Prostate gland (tissue), 2 donors: ENCODE measurements at regions not wholly inside any gene's neighbourhood (a gene's known extent, or its start where the extent isn't known, plus 50 kb on each side); places are given as distances from the start of the nearest gene placed in this dataset.

Experiments
- DNase-seq: peaks from one replicate; pipeline ENCODE4 v3.0.0-alpha.2; 2019; ENCODE audit warnings: low spot score
- H3K27ac ChIP-seq, 2 donors: fragments of 200-600 bp; sonication (generic); 2 replicates each; pipeline ENCODE4 v1.5.1; 2017 to 2019
- H3K27me3 ChIP-seq: fragments of 200-600 bp; sonication (generic); replicated peaks from 2 replicates; pipeline ENCODE4 v1.5.1; 2019; ENCODE audit not compliant: insufficient read depth
- H3K36me3 ChIP-seq, 2 donors: fragments of 200-600 bp; sonication (generic); 1 replicate in 1 of 2; 2 replicates in 1 of 2; pipeline versions ENCODE4 v1.5.1 to v1.8.1; 2017 to 2019
- H3K4me1 ChIP-seq: fragments of 200-600 bp; sonication (generic); replicated peaks from 2 replicates; pipeline ENCODE4 v1.5.1; 2019
- H3K4me3 ChIP-seq, 2 donors: fragments of 200-600 bp; sonication (generic); 2 replicates each; pipeline ENCODE4 v1.5.1; 2017 to 2019
- H3K9me3 ChIP-seq: fragments of 200-600 bp; sonication (generic); 2 replicates; pipeline ENCODE4 v1.5.1; 2017
- CTCF ChIP-seq, 4 experiments: fragments of 200-600 bp in 2 of 4; fragments of 450-650 bp in 2 of 4; sonication (generic) in 2 of 4; IDR thresholded peaks; 1 replicate in 3 of 4; 2 replicates in 1 of 4; pipeline ENCODE4 v1.5.1; 2016 to 2019; ENCODE audit warnings: antibody characterized with exemption in 4 of 4, mild to moderate bottlenecking in 2 of 4, moderate library complexity in 2 of 4
- POLR2A ChIP-seq: fragments of 450-650 bp; IDR thresholded peaks from one replicate; pipeline ENCODE4 v1.6.1; 2016; ENCODE audit warnings: antibody characterized with exemption, mild to moderate bottlenecking
- POLR2AphosphoS5 ChIP-seq: sonication (generic); formaldehyde crosslinking; IDR thresholded peaks from one replicate; pipeline ENCODE4 v1.6.1; 2017; ENCODE audit warnings: antibody characterized with exemption
- WGBS: methylation state at CpG from one replicate; pipeline ENCODE4 v1.1.5; 2018; 5-methylcytosine and 5-hydroxymethylcytosine counted together
- intact Hi-C: fragments of 100-400 bp; cut with DNase I; formaldehyde crosslinking; loops from one replicate; pipeline ENCODE4 v1.14.2; 2022

- DNase-seq = no peak
- H3K36me3 ChIP-seq = no peaks in the 10 kb centered on the region
- H3K9me3 ChIP-seq = no peaks in the 10 kb centered on the region
- WGBS = 83% methylated on average over 3 of the region's 3 CpGs
- no peak overlapping the region for H3K4me3 ChIP-seq
- H3K27me3 ChIP-seq = no peaks in the 10 kb centered on the region
- H3K4me1 ChIP-seq = no peaks in the 10 kb centered on the region
- H3K27ac ChIP-seq = no peak overlapping the region
- TF ChIP-seq CTCF (IDR thresholded peaks at IDR 0.05) (no peak), POLR2AphosphoS5 (no peak), POLR2A (no peak)
- intact Hi-C loops = no loop called here
Observed at GRCh38 chr13:103859952-103860351, 793.7 kb upstream of the SLC10A2 start.

DNA sequence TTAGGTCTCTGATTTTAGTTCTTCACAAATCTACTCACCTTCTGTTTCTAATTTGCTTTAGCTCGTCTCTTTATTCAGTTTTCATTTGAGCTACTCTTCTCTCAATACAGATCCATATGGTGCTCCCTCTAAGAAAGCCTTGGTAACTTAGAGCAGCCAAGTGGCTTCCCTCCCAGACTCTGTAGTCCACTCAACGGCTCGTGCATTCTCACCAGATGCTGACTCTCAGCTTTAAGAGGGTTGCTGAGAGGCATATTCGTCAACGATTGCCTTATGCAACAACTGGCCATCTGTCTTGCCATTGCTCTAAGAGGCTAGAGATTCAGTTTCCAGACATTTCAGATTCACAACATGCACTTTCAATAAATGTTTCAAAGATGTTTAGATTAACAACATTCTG is 785.8 kb upstream of the SLC10A2 start:
- no peak for DNase-seq
- Histone ChIP-seq H3K4me1 (no peaks in the 10 kb centered on the region), H3K4me3 (no peak overlapping the region), H3K36me3 (no peaks in the 10 kb centered on the region), H3K27me3 (no peaks in the 10 kb centered on the region), H3K9me3 (no peaks in the 10 kb centered on the region), H3K27ac (no peak overlapping the region)
- 86% methylated on average over 5 of the region's 5 CpGs for WGBS
- no peak for TF ChIP-seq POLR2A
- no peak for TF ChIP-seq POLR2AphosphoS5
- TF ChIP-seq CTCF (IDR thresholded peaks at IDR 0.05) = no peak
- intact Hi-C loops = no loop called here

DNA sequence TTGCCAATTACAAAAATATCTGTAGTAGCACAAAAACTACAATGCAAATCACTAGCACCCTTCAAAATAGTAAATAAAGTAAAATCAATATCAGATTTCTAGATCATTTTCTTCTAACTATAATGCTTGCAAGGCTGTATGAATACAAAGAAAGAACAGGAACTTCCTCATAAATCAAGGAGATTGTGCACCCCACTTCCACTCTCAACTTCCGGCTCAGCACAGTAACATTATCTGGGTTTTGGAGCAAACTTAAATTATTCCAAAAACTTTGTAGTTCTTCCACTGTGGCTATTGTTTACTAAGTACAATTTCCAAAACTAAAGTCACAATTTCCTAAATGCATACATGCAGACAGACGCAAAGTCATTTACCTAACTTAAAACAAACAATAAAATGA is 778.3 kb upstream of the SLC10A2 start:
- Histone ChIP-seq H3K9me3 (no peaks in the 10 kb centered on the region), H3K4me3 (no peak overlapping the region), H3K27ac (no peak overlapping the region), H3K36me3 (no peaks in the 10 kb centered on the region), H3K27me3 (no peaks in the 10 kb centered on the region), H3K4me1 (no peaks in the 10 kb centered on the region)
- intact Hi-C loops = no loop called here
- DNase-seq = no peak
- 57% methylated on average over 2 of the region's 2 CpGs for WGBS
- TF ChIP-seq CTCF (IDR thresholded peaks at IDR 0.05) (no peak), POLR2A (no peak), POLR2AphosphoS5 (no peak)

- Histone ChIP-seq H3K36me3 (no peaks in the 10 kb centered on the region), H3K27me3 (no peaks in the 10 kb centered on the region), H3K4me1 (no peaks in the 10 kb centered on the region), H3K4me3 (no peak overlapping the region), H3K9me3 (no peaks in the 10 kb centered on the region), H3K27ac (no peak overlapping the region)
- intact Hi-C loops = no loop called here
- WGBS = 93% methylated on average over 3 of the region's 3 CpGs
- no peak for DNase-seq
- no peak for TF ChIP-seq CTCF (IDR thresholded peaks at IDR 0.05)
- no peak for TF ChIP-seq POLR2AphosphoS5
- TF ChIP-seq POLR2A = no peak
Observed at GRCh38 chr13:103839460-103839859, 773.2 kb upstream of the SLC10A2 start.

GRCh38 chr13:103835052-103835451 is 768.8 kb upstream of the SLC10A2 start:
- H3K36me3 ChIP-seq = no peaks in the 10 kb centered on the region
- H3K27me3 ChIP-seq = no peaks in the 10 kb centered on the region
- intact Hi-C loops = no loop called here
- H3K4me1 ChIP-seq = no peaks in the 10 kb centered on the region
- WGBS = 96% methylated on average over 3 of the region's 3 CpGs
- no peaks in the 10 kb centered on the region for H3K9me3 ChIP-seq
- H3K27ac ChIP-seq = no peak overlapping the region
- no peak for DNase-seq
- no peak overlapping the region for H3K4me3 ChIP-seq
- TF ChIP-seq POLR2AphosphoS5 (no peak), CTCF (IDR thresholded peaks at IDR 0.05) (no peak), POLR2A (no peak)
